ENCODE measurements at regions not wholly inside any gene's neighbourhood (a gene's known extent, or its start where the extent isn't known, plus 50 kb on each side); places are given as distances from the start of the nearest gene placed in this dataset.

- no peak for TF ChIP-seq CTCF (conservative IDR thresholded peaks at IDR 0.05; ENCODE audit: low read depth, low read length)
- no peak for TF ChIP-seq EZH2 (IDR thresholded peaks at IDR 0.05; ENCODE audit: borderline replicate concordance, low read depth, low read length, poor library complexity, severe bottlenecking)
Observed at GRCh38 chr17:13088666-13089065, 70.8 kb upstream of the ELAC2 start.

Measured in A673 (cell line).